CD4-positive, alpha-beta T cell treated with Interferon alpha-2 for 1 hour (primary cell): ENCODE measurements at regions not wholly inside any gene's neighbourhood (a gene's known extent, or its start where the extent isn't known, plus 50 kb on each side); places are given as distances from the start of the nearest gene placed in this dataset.
"Not testable (repeated sequence)": the region's sequence is repeated elsewhere in the genome, so short reads cannot be mapped to it uniquely, and the experiment has no call there.

Source experiments
- DNase-seq, 2 donors: peaks; one replicate each; pipeline ENCODE4 v3.0.0-alpha.2; 2020 to 2022

- no peak for DNase-seq
These were observed 178.6 kb downstream of the ZNF674 start for GRCh38 chrX:46366381-46367207.

- DNase-seq: no peak
These were observed 190.7 kb downstream of the ZNF674 start for GRCh38 chrX:46354481-46354880.

GRCh38 chrX:46341767-46342322 lies 203.4 kb downstream of the ZNF674 start:
- no peak for DNase-seq

- DNase-seq: no peak
These were observed 204.5 kb downstream of the ZNF674 start for GRCh38 chrX:46340696-46341095.

- no peak for DNase-seq
These were observed 211.7 kb downstream of the ZNF674 start for GRCh38 chrX:46333550-46333949.

- DNase-seq: no peak
These were observed 214.2 kb downstream of the ZNF674 start for GRCh38 chrX:46330981-46331380.

GRCh38 chrX:46330513-46330912 lies 214.7 kb downstream of the ZNF674 start:
- no peak for DNase-seq

- DNase-seq: no peak
These were observed 217.1 kb downstream of the ZNF674 start for GRCh38 chrX:46328133-46328532.

- DNase-seq: no peak
These were observed 217.6 kb downstream of the ZNF674 start for GRCh38 chrX:46327566-46328115.

- DNase-seq: no peak
These were observed 219.1 kb downstream of the ZNF674 start for GRCh38 chrX:46326161-46326560.

GRCh38 chrX:46325312-46325877 lies 219.8 kb downstream of the ZNF674 start:
- no peak for DNase-seq

GRCh38 chrX:46324166-46324565 lies 221.1 kb downstream of the ZNF674 start:
- DNase-seq: no peak

- not testable (repeated sequence) for DNase-seq
These were observed 222.3 kb downstream of the ZNF674 start for GRCh38 chrX:46322929-46323328.

GRCh38 chrX:46321676-46322075 lies 223.5 kb downstream of the ZNF674 start:
- no peak for DNase-seq

- no peak for DNase-seq
These were observed 225.5 kb downstream of the ZNF674 start for GRCh38 chrX:46319750-46320149.

- no peak for DNase-seq
These were observed 226.7 kb downstream of the ZNF674 start for GRCh38 chrX:46318551-46318950.

- no peak for DNase-seq
These were observed 228.1 kb downstream of the ZNF674 start for GRCh38 chrX:46317163-46317562.

GRCh38 chrX:46311581-46312120 lies 233.6 kb downstream of the ZNF674 start:
- no peak for DNase-seq

- DNase-seq: no peak
These were observed 234.3 kb downstream of the ZNF674 start for GRCh38 chrX:46310815-46311497.

- DNase-seq: no peak
These were observed 237.1 kb downstream of the ZNF674 start for GRCh38 chrX:46308110-46308509.

- no peak for DNase-seq
These were observed 239.1 kb downstream of the ZNF674 start for GRCh38 chrX:46306103-46306502.

- no peak for DNase-seq
These were observed 239.8 kb downstream of the ZNF674 start for GRCh38 chrX:46305431-46305830.

- no peak for DNase-seq
These were observed 243.3 kb downstream of the ZNF674 start for GRCh38 chrX:46301903-46302302.
